ENCODE measurements at regions not wholly inside any gene's neighbourhood (a gene's known extent, or its start where the extent isn't known, plus 50 kb on each side); places are given as distances from the start of the nearest gene placed in this dataset.

DNA sequence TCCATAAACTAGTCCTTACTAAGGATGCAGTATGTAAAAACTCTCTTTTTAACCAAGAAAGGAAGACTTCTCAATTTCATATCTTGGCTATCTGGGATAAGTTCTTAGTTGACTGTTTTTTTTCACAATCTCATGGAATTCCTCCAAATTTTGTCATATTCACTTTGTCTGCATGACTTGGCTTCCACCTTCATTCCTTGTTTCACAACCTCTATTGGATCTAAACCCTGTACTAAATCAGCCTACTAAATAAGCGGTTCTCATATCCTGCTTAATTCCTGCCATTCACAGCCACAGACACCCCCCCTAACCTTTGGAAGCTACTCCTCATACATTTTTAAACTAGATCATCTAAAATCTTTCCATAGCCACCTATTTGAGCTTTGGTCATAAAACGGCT lies 370.6 kb upstream of the NAALADL2 start:
- TF ChIP-seq RXRA (IDR thresholded peaks at IDR 0.05) (no peak), GABPA (IDR thresholded peaks at IDR 0.05 in 1 of 2, conservative IDR thresholded peaks at IDR 0.05 in 1 of 2) (no peak), NR2F2 (IDR thresholded peaks at IDR 0.05) (no peak), TAF1 (conservative IDR thresholded peaks at IDR 0.05) (no peak), HNF4G (IDR thresholded peaks at IDR 0.05) (no peak), YY1 (IDR thresholded peaks at IDR 0.05) (no peak), JUND (IDR thresholded peaks at IDR 0.05) (no peak), SP1 (IDR thresholded peaks at IDR 0.05) (no peak), RAD21 (IDR thresholded peaks at IDR 0.05) (no peak), EGR1 (IDR thresholded peaks at IDR 0.05; ENCODE audit: low read depth in 2 of 2) (no peak), FOXA1 (IDR thresholded peaks at IDR 0.05) (no peak), FOXA2 (IDR thresholded peaks at IDR 0.05) (no peak), HNF4A (conservative IDR thresholded peaks at IDR 0.05) (no peak)
- TF ChIP-seq, protein P1, sequence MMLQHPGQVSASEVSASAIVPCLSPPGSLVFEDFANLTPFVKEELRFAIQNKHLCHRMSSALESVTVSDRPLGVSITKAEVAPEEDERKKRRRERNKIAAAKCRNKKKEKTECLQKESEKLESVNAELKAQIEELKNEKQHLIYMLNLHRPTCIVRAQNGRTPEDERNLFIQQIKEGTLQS (IDR thresholded peaks at IDR 0.05), result no peak
- TF ChIP-seq, protein P2, sequence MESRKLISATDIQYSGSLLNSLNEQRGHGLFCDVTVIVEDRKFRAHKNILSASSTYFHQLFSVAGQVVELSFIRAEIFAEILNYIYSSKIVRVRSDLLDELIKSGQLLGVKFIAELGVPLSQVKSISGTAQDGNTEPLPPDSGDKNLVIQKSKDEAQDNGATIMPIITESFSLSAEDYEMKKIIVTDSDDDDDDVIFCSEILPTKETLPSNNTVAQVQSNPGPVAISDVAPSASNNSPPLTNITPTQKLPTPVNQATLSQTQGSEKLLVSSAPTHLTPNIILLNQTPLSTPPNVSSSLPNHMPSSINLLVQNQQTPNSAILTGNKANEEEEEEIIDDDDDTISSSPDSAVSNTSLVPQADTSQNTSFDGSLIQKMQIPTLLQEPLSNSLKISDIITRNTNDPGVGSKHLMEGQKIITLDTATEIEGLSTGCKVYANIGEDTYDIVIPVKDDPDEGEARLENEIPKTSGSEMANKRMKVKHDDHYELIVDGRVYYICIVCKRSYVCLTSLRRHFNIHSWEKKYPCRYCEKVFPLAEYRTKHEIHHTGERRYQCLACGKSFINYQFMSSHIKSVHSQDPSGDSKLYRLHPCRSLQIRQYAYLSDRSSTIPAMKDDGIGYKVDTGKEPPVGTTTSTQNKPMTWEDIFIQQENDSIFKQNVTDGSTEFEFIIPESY (IDR thresholded peaks at IDR 0.05), result no peak
- TF ChIP-seq, protein P3, sequence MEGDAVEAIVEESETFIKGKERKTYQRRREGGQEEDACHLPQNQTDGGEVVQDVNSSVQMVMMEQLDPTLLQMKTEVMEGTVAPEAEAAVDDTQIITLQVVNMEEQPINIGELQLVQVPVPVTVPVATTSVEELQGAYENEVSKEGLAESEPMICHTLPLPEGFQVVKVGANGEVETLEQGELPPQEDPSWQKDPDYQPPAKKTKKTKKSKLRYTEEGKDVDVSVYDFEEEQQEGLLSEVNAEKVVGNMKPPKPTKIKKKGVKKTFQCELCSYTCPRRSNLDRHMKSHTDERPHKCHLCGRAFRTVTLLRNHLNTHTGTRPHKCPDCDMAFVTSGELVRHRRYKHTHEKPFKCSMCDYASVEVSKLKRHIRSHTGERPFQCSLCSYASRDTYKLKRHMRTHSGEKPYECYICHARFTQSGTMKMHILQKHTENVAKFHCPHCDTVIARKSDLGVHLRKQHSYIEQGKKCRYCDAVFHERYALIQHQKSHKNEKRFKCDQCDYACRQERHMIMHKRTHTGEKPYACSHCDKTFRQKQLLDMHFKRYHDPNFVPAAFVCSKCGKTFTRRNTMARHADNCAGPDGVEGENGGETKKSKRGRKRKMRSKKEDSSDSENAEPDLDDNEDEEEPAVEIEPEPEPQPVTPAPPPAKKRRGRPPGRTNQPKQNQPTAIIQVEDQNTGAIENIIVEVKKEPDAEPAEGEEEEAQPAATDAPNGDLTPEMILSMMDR (IDR thresholded peaks at IDR 0.05; ENCODE audit: low read depth, low read length, missing input control), result no peak
- TF ChIP-seq, protein P4, sequence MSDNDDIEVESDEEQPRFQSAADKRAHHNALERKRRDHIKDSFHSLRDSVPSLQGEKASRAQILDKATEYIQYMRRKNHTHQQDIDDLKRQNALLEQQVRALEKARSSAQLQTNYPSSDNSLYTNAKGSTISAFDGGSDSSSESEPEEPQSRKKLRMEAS (IDR thresholded peaks at IDR 0.05), result no peak
- TF ChIP-seq, protein P5, sequence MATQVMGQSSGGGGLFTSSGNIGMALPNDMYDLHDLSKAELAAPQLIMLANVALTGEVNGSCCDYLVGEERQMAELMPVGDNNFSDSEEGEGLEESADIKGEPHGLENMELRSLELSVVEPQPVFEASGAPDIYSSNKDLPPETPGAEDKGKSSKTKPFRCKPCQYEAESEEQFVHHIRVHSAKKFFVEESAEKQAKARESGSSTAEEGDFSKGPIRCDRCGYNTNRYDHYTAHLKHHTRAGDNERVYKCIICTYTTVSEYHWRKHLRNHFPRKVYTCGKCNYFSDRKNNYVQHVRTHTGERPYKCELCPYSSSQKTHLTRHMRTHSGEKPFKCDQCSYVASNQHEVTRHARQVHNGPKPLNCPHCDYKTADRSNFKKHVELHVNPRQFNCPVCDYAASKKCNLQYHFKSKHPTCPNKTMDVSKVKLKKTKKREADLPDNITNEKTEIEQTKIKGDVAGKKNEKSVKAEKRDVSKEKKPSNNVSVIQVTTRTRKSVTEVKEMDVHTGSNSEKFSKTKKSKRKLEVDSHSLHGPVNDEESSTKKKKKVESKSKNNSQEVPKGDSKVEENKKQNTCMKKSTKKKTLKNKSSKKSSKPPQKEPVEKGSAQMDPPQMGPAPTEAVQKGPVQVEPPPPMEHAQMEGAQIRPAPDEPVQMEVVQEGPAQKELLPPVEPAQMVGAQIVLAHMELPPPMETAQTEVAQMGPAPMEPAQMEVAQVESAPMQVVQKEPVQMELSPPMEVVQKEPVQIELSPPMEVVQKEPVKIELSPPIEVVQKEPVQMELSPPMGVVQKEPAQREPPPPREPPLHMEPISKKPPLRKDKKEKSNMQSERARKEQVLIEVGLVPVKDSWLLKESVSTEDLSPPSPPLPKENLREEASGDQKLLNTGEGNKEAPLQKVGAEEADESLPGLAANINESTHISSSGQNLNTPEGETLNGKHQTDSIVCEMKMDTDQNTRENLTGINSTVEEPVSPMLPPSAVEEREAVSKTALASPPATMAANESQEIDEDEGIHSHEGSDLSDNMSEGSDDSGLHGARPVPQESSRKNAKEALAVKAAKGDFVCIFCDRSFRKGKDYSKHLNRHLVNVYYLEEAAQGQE (IDR thresholded peaks at IDR 0.05), result no peak
- no peak for DNase-seq (ENCODE audit: low spot score)
- WGBS, result 89% methylated on average over 2 of the region's 2 CpGs
- Histone ChIP-seq H3K4me1 (ENCODE audit: control insufficient read depth in 4 of 4, insufficient read depth in 4 of 4, low read length in 3 of 4) (no peaks in the 10 kb centered on the region), H3K4me3 (ENCODE audit: low read depth in 1 of 3, low read length in 3 of 3) (no peak overlapping the region), H3K9me3 (ENCODE audit: control insufficient read depth in 4 of 4, low read length in 3 of 4) (no peaks in the 10 kb centered on the region), H3K9ac (ENCODE audit: low read depth in 1 of 2, low read length in 2 of 2) (no peak overlapping the region), H3K27me3 (ENCODE audit: control insufficient read depth in 4 of 4, insufficient read depth in 4 of 4, low read length in 3 of 4) (no peaks in the 10 kb centered on the region), H3K27ac (ENCODE audit: low read depth in 1 of 2, low read length in 2 of 2) (no peak overlapping the region), H3K36me3 (ENCODE audit: control insufficient read depth in 4 of 4, insufficient read depth in 3 of 4, low read depth in 1 of 4, low read length in 3 of 4) (no peaks in the 10 kb centered on the region)
